ENCODE measurements at regions not wholly inside any gene's neighbourhood (a gene's known extent, or its start where the extent isn't known, plus 50 kb on each side); places are given as distances from the start of the nearest gene placed in this dataset.

GRCh38 chr11:44488165-44488965, 77.1 kb upstream of the CD82 start:
- DNase-seq (ENCODE audit: low read depth), result no peak
- TF ChIP-seq CTCF (IDR thresholded peaks at IDR 0.05; ENCODE audit: insufficient read depth, low read depth, low read length, missing control alignments), result no peak
- H3K4me3 ChIP-seq (ENCODE audit: low read depth, low read length), result no peak overlapping the region

GRCh38 chr11:44493383-44493782, 72.1 kb upstream of the CD82 start:
- no peak overlapping the region for H3K4me3 ChIP-seq (ENCODE audit: low read depth, low read length)
- DNase-seq (ENCODE audit: low read depth), result no peak
- TF ChIP-seq CTCF (IDR thresholded peaks at IDR 0.05; ENCODE audit: insufficient read depth, low read depth, low read length, missing control alignments), result no peak

GRCh38 chr11:44493930-44494329, 71.5 kb upstream of the CD82 start:
- no peak overlapping the region for H3K4me3 ChIP-seq (ENCODE audit: low read depth, low read length)
- TF ChIP-seq CTCF (IDR thresholded peaks at IDR 0.05; ENCODE audit: insufficient read depth, low read depth, low read length, missing control alignments), result no peak
- no peak for DNase-seq (ENCODE audit: low read depth)

GRCh38 chr11:44494785-44495184, 70.7 kb upstream of the CD82 start:
- no peak for DNase-seq (ENCODE audit: low read depth)
- no peak overlapping the region for H3K4me3 ChIP-seq (ENCODE audit: low read depth, low read length)
- no peak for TF ChIP-seq CTCF (IDR thresholded peaks at IDR 0.05; ENCODE audit: insufficient read depth, low read depth, low read length, missing control alignments)

GRCh38 chr11:44496391-44496790, 69.1 kb upstream of the CD82 start:
- H3K4me3 ChIP-seq (ENCODE audit: low read depth, low read length), result no peak overlapping the region
- no peak for TF ChIP-seq CTCF (IDR thresholded peaks at IDR 0.05; ENCODE audit: insufficient read depth, low read depth, low read length, missing control alignments)
- DNase-seq (ENCODE audit: low read depth), result no peak

GRCh38 chr11:44498089-44498871, 67.2 kb upstream of the CD82 start:
- TF ChIP-seq CTCF (IDR thresholded peaks at IDR 0.05; ENCODE audit: insufficient read depth, low read depth, low read length, missing control alignments), result no peak
- H3K4me3 ChIP-seq (ENCODE audit: low read depth, low read length), result no peak overlapping the region
- no peak for DNase-seq (ENCODE audit: low read depth)

All from GM12865 (cell line).